SU-DHL-6 (cell line): ENCODE measurements at regions not wholly inside any gene's neighbourhood (a gene's known extent, or its start where the extent isn't known, plus 50 kb on each side); places are given as distances from the start of the nearest gene placed in this dataset.

ENCODE experiments used
- H2AFZ ChIP-seq: fragments of 200-600 bp; sonication (generic); 2 replicates; pipeline ENCODE4 v1.6.1; 2014; ENCODE audit warnings: low read depth, mild to moderate bottlenecking, moderate library complexity, mixed read lengths, antibody characterized with exemption, low read length; ENCODE audit not compliant: severe bottlenecking
- H3F3A ChIP-seq: fragments of 200-600 bp; shearing (Covaris generic); 2 replicates; pipeline ENCODE4 v1.6.0; 2016; ENCODE audit warnings: antibody characterized with exemption, mild to moderate bottlenecking; ENCODE audit not compliant: insufficient read depth
- H3K27ac ChIP-seq: fragments of 200-600 bp; sonication (generic); 2 replicates; pipeline ENCODE4 v1.5.1; 2016; ENCODE audit warnings: low read depth, mild to moderate bottlenecking, low read length, moderate library complexity, mixed read lengths
- H3K27me3 ChIP-seq: fragments of 200-600 bp; sonication (generic), shearing (Covaris generic); 2 replicates; pipeline ENCODE4 v1.6.0; 2014; ENCODE audit warnings: mild to moderate bottlenecking, low read length
- H3K36me3 ChIP-seq: fragments of 200-600 bp; sonication (generic); 2 replicates; pipeline ENCODE4 v1.6.1; 2014; ENCODE audit warnings: mild to moderate bottlenecking, low read length, mixed read lengths
- H3K4me2 ChIP-seq: fragments of 300-600, 200-600 bp; shearing (Covaris generic), sonication (generic); 2 replicates; pipeline ENCODE4 v1.6.0; 2014; ENCODE audit warnings: low read length, low read depth, mild to moderate bottlenecking; ENCODE audit not compliant: poor library complexity, severe bottlenecking
- H3K4me3 ChIP-seq: fragments of 200-600 bp; sonication (generic); 2 replicates; pipeline ENCODE4 v1.5.1; 2014; ENCODE audit warnings: antibody characterized with exemption, low read length, mild to moderate bottlenecking, mixed read lengths; ENCODE audit not compliant: insufficient read depth, poor library complexity, severe bottlenecking
- H3K79me2 ChIP-seq: fragments of 200-600 bp; sonication (generic); 2 replicates; pipeline ENCODE4 v1.6.1; 2014; ENCODE audit warnings: mild to moderate bottlenecking, low read length, moderate library complexity; ENCODE audit not compliant: insufficient read depth
- H3K9ac ChIP-seq: fragments of 200-600 bp; sonication (generic); 2 replicates; pipeline ENCODE4 v1.7.0; 2014; ENCODE audit warnings: mild to moderate bottlenecking, low read length
- H3K9me2 ChIP-seq: fragments of 200-600 bp; sonication (generic); replicated peaks from 2 replicates; pipeline ENCODE4 v1.6.1; 2014; ENCODE audit warnings: low read length; ENCODE audit not compliant: insufficient read depth
- H3K9me3 ChIP-seq: fragments of 200-600 bp; sonication (generic); 2 replicates; pipeline ENCODE4 v1.6.1; 2014; ENCODE audit warnings: low read length, mixed read lengths; ENCODE audit not compliant: insufficient read depth
- H4K20me1 ChIP-seq: fragments of 200-600 bp; sonication (generic); 2 replicates; pipeline ENCODE4 v1.6.1; 2014; ENCODE audit warnings: low read depth, mild to moderate bottlenecking, antibody characterized with exemption, low read length, moderate library complexity, mixed read lengths
- EZH2phosphoT487 ChIP-seq: fragments of 200-600 bp; sonication (generic), shearing (Covaris generic); conservative IDR thresholded peaks from 2 replicates; pipeline ENCODE4 v1.6.1; 2018; ENCODE audit warnings: mild to moderate bottlenecking, antibody characterized with exemption, low read length, moderate library complexity, mixed read lengths
- TF ChIP-seq, protein P1 (sequence below): fragments of 200-600 bp; sonication (generic); IDR thresholded peaks from one replicate; pipeline ENCODE4 v1.5.1; 2017; ENCODE audit warnings: antibody characterized with exemption, mild to moderate bottlenecking, low read length, moderate library complexity; ENCODE audit not compliant: insufficient read depth, poor library complexity, severe bottlenecking

DNA sequence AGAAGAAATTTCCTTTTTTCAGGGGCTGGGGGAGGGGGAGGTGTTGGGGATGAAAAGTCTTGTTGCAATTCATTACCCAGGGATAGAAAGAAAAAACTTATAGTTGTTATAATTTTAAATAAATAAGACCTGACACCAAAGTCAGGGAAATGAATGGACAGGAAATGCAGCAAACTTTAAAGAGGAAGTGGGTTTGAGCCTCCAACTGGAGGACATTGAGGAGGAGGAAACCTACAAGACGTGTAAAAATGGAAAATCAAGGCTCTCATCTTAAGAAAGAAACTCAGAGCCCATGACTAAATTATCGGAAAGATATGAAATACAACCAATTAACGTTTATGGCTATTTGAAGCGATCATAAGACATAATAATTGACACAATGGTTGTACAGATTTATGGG lies 54.4 kb downstream of the NIBAN1 start:
- H3K4me2 ChIP-seq, result no peak overlapping the region
- no peaks in the 10 kb centered on the region for H3K79me2 ChIP-seq
- no peaks in the 10 kb centered on the region for H3K9me2 ChIP-seq
- TF ChIP-seq, protein P1, sequence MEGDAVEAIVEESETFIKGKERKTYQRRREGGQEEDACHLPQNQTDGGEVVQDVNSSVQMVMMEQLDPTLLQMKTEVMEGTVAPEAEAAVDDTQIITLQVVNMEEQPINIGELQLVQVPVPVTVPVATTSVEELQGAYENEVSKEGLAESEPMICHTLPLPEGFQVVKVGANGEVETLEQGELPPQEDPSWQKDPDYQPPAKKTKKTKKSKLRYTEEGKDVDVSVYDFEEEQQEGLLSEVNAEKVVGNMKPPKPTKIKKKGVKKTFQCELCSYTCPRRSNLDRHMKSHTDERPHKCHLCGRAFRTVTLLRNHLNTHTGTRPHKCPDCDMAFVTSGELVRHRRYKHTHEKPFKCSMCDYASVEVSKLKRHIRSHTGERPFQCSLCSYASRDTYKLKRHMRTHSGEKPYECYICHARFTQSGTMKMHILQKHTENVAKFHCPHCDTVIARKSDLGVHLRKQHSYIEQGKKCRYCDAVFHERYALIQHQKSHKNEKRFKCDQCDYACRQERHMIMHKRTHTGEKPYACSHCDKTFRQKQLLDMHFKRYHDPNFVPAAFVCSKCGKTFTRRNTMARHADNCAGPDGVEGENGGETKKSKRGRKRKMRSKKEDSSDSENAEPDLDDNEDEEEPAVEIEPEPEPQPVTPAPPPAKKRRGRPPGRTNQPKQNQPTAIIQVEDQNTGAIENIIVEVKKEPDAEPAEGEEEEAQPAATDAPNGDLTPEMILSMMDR, result no peak
- TF ChIP-seq EZH2phosphoT487, result no peak
- H2AFZ ChIP-seq, result no peak overlapping the region
- no peak overlapping the region for H3K4me3 ChIP-seq
- no peaks in the 10 kb centered on the region for H3K9me3 ChIP-seq
- no peaks in the 10 kb centered on the region for H3F3A ChIP-seq
- H3K27me3 ChIP-seq, result no peaks in the 10 kb centered on the region
- H3K9ac ChIP-seq, result no peak overlapping the region
- no peaks in the 10 kb centered on the region for H4K20me1 ChIP-seq
- H3K36me3 ChIP-seq, result no peaks in the 10 kb centered on the region
- H3K27ac ChIP-seq, result no peak overlapping the region

GRCh38 chr1:184915463-184916090 lies 58.7 kb downstream of the NIBAN1 start:
- Histone ChIP-seq H3K9ac (no peak overlapping the region), H3K9me3 (no peaks in the 10 kb centered on the region), H3F3A (no peaks in the 10 kb centered on the region), H4K20me1 (no peaks in the 10 kb centered on the region), H3K36me3 (no peaks in the 10 kb centered on the region), H3K4me3 (no peak overlapping the region), H3K79me2 (no peaks in the 10 kb centered on the region), H3K27me3 (no peaks in the 10 kb centered on the region), H2AFZ (no peak overlapping the region), H3K9me2 (no peaks in the 10 kb centered on the region), H3K4me2 (no peak overlapping the region), H3K27ac (no peak overlapping the region)
- TF ChIP-seq, protein P1, result no peak
- TF ChIP-seq EZH2phosphoT487, result no peak

DNA sequence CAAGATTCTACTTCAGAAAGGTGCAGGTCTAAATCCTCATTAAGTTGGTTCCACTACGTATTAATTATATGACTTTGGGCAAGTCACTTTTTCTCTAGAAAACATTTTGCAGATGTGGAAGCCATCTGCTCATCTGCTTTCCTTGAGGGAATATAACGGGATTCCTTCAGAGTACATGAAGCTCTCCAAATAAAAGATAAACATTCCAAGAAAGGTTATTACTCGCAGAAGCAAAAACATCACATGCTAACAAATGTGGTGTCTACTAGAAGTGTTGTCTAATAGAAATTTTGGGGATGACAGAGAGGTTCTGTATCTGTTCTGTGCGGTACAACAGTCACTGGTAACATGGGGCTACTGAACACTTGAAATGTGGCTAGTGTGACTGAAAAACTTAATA lies 60.2 kb downstream of the NIBAN1 start:
- Histone ChIP-seq H3F3A (no peaks in the 10 kb centered on the region), H4K20me1 (no peaks in the 10 kb centered on the region), H3K27ac (no peak overlapping the region), H3K4me2 (no peak overlapping the region), H3K4me3 (no peak overlapping the region), H3K36me3 (no peaks in the 10 kb centered on the region), H3K9ac (no peak overlapping the region), H3K9me2 (no peaks in the 10 kb centered on the region), H3K79me2 (no peaks in the 10 kb centered on the region), H3K9me3 (no peaks in the 10 kb centered on the region), H3K27me3 (no peaks in the 10 kb centered on the region), H2AFZ (no peak overlapping the region)
- TF ChIP-seq, protein P1, result no peak
- no peak for TF ChIP-seq EZH2phosphoT487
